NT2/D1 (cell line): ENCODE measurements at regions not wholly inside any gene's neighbourhood (a gene's known extent, or its start where the extent isn't known, plus 50 kb on each side); places are given as distances from the start of the nearest gene placed in this dataset.

Source experiments
- SUZ12 ChIP-seq: IDR thresholded peaks from 2 replicates; pipeline ENCODE4 v1.6.1; 2011; ENCODE audit not compliant: insufficient read length, insufficient read depth; ENCODE audit errors: extremely low read depth
- ZNF274 ChIP-seq: IDR thresholded peaks from 2 replicates; pipeline ENCODE4 v1.6.1; 2011; ENCODE audit warnings: mild to moderate bottlenecking, low read depth, low read length

- TF ChIP-seq ZNF274: no peak
- no peak for TF ChIP-seq SUZ12
These were observed 235.3 kb downstream of the INHBA start for GRCh38 chr7:41467596-41467995.
